ENCODE measurements at regions not wholly inside any gene's neighbourhood (a gene's known extent, or its start where the extent isn't known, plus 50 kb on each side); places are given as distances from the start of the nearest gene placed in this dataset.
"Not testable (repeated sequence)": the region's sequence is repeated elsewhere in the genome, so short reads cannot be mapped to it uniquely, and the experiment has no call there.

DNA sequence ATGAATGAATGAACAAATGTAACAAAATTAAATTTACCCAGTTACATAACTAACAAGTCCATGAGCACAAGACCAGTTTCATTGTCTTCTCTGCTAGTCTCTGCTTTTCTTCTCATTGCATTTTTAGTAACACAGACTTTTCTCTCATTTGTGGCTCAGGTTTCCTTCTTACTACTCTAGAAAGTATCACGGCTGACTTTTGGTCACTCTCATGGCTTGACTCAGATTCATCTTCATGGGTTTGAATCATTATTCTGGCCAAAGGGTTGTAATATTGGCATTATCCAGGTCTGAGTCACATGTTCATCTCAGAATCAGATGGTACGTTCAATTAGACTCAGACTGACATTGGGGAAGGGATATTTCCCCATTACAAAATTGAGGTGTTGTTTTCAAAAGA is 121.5 kb upstream of the SATB1 start:
- DNase-seq (ENCODE audit: low spot score) = no peak

DNA sequence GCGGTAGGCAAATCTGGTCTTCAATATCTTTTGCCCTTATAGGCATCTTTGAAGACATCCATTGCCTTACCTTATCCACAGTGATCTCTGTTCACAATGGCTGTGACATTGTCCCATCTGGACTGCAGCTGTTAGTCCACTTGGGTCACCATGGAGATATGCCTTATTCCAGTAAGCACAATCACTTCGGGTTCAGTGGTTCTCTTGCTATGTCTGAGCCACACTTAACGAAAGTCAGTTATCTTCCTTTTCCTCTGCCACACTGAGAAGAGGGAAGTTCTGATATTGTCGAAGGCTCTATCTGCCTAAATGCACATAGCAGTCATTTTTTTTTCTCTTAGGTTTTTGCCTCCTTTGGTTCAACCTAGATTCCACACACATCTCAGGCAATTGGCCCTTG is 119.0 kb upstream of the SATB1 start:
- no peak for DNase-seq (ENCODE audit: low spot score)

DNA sequence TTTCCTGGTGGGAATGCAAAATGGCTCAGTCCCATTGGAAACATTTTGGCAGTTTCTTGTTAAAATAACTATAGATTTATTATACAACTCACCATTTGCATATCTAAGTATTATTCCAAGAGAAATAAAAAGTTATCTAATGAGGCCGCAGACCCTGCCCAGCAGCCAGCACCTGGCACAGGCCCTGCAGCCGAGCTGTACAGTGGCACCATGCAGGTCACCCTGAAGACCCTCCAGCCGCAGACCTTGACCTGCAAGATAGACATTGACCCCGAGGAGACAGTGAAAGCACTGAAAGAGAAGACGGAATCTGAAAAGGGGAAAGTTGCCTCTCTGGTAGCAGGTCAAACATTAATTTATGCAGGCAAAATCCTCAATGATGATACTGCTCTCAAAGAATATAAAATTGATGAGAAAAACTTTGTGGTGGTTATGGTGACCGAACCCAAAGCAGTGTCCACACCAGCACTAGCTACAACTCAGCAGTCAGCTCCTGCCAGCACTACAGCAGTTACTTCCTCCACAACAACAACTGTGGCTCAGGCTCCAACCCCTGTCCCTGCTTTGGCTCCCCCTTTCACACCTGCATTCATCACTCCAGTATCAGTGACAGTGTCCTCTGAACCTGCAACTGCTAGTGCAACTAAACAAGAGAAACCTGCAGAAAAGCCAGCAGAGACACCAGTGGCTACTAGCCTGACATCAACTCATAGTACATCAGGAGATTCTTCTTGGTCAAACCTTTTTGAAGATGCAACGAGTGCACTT is 113.5 kb upstream of the SATB1 start:
- no peak for DNase-seq (ENCODE audit: low spot score)

DNA sequence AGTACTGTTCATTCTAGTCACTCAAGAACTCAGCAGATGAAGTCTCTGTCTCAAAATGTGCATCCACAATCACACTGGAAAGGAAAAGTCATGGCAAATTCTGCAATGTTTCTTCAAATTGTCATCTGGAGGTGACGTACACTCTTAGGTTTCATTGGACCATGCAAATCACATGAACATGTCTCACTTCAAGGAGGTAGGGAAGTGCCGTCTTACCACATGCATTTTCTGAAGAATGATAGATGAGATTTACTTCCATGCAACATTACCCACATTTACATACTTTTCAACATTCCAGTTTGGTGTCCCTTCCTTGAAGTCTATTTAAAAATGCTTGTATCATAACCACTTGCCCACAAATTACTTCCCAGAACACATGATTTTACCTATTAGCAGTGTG is 107.9 kb upstream of the SATB1 start:
- DNase-seq (ENCODE audit: low spot score) = no peak

DNA sequence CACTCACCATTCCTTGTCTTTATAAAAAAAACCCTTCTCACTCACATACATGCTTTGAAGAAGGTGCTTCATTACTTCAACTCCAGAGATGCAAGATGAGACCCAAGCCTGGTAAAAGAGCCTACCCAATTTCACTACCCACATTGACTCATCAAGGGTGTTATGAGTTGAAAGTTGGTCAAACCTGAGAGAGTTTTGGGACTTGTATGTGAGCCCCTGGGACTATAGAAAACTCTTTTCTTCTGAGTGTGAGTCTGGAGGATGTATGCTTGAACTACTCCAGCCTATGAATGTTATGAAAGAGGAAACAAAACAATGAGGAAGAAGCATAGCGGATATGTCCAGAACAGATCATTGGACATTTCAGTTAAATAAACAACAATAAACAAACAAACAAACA is 106.5 kb upstream of the SATB1 start:
- no peak for DNase-seq (ENCODE audit: low spot score)

DNA sequence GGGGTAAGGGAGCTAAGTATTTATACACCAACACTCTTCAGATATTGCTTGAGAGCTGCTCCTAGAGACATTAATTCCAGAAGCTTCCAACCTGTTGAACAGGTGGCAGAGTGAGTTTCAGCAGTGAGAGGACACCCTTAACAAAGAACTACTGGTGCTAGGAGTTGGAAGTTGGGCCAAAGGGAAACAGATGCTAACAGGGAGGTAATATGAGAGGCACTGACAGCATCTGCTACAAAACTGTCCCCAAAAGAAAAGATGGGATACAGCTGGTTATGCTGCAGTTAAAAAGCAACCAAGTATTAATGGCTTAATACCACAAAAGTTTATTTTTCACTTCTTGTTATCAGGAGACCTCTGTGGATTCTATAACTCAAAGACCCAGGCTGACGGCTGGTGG is 104.5 kb upstream of the SATB1 start:
- DNase-seq (ENCODE audit: low spot score) = no peak

DNA sequence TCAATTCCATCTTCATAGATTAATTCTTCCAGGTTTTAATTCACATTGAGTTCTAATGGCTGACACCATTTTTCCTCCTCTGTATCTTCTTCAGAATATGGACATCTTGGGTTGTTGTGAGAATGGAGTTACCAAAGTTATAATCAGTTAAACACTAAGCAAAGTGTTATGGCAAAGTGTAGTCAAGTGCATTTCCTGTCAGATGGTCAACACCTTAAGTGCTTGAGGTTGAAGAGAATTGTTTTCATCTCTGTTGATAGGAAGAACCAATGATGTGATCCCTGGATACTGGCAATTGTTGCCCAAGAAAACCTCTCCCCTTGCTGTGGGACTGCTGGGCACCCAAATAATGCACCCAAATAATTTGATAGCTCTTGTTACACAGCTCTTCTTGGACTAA is 102.6 kb upstream of the SATB1 start:
- DNase-seq (ENCODE audit: low spot score) = no peak

DNA sequence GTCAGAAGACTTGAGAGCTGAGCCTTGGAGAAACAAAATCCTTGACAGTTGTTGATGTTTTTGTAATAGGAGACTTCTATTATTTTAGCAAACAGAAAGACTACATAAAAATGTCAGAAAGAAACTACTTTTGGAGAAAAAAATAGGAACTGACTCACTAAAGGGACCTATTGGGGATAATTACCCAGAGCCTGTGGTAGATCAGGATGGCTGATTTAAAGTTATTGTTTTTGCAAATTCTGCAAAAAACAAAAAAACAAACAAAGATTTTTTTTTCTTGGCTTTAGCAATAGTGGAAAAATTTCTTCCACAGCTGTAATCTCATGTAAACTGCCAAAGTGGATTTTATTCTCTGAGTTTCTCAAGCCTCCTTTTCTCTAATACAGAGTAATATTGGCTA is 101.5 kb upstream of the SATB1 start:
- no peak for DNase-seq (ENCODE audit: low spot score)

DNA sequence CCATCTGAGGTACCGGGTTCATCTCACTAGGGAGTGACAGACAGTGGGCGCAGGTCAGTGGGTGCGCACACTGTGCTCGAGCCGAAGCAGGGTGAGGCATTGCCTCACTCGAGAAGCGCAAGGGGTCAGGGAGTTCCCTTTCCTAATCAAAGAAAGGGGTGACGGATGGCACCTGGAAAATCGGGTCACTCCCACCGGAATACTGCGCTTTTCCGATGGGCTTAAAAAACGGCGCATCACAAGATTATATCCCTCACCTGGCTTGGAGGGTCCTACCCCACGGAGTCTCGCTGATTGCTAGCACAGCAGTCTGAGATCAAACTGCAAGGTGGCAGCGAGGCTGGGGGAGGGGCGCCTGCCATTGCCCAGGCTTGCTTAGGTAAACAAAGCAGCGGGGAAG is 91.0 kb upstream of the SATB1 start:
- not testable (repeated sequence) for DNase-seq (ENCODE audit: low spot score)

DNA sequence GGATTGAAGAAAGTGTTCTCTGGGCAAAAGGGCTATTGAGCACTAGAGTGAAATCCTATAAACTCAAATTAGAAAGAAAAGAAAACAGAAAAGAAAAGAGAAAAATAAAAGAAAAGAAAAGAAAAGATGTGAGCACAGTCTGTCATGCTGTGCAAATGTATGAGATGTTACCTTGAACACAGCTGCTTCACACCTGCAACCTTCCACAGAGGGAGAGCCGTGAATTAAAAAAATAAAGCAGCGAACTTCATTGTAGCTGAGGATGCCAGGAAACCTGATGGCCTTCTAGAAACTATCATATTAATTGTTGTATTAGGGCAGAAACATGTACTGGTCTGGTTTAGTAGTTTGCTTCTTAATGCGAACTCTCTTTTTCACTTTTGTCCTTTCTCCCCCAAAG is 88.0 kb upstream of the SATB1 start:
- no peak for DNase-seq (ENCODE audit: low spot score)

DNA sequence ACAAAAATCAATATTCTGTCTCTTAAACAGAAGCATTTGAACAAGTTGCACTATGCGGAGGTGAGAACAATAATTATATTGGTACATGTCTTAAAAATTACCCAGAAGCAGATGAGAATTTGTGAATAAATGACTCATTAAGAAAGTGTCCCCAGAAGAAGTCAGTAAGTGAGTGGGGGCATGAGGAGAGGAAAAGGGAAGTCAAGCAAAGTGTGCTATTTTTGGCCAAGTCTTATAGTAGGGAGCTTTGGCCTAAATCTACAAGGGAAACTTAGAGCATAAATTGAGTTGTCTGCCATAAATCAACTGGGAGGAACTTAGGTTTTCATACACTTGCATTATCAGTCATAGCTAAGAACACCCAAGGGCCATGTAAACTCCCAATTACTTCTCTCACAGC is 86.9 kb upstream of the SATB1 start:
- no peak for DNase-seq (ENCODE audit: low spot score)

DNA sequence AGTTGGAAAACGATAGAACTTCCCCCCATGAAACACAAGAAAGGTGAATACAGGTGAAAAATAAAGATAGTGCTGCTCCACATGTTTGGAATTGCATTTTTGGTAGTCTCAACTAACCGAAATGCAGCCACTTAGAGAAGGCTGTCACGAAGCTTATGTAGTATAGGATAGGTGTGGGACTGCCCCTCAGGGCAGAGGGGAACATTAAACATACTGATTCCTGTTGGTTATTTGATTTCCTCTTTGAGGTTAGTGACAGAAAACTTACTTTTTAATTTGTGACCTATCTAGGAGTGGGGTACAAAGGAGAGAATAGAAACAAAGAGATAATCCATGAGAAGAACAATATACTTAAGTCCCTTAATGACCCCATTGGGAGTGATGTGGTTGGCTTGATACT is 85.8 kb upstream of the SATB1 start:
- DNase-seq (ENCODE audit: low spot score) = no peak

DNA sequence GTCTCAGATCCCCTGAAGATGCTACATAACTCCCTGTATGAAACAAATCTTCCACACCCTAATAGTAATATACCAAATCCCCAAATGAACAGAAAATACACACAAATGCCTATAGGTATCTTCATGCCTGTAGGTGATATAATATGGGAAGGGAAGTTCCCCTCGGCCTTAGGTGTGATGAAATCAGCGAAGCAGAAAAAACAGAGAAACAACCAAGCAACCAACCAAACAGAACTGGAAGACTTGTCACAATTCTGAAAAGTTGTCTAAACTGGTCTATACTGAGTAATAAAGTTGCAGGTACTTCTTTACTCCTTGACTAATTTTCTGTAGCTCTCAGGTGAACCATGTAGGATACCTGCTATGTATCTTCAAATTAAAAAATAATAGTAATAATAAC is 82.2 kb upstream of the SATB1 start:
- no peak for DNase-seq (ENCODE audit: low spot score)

DNA sequence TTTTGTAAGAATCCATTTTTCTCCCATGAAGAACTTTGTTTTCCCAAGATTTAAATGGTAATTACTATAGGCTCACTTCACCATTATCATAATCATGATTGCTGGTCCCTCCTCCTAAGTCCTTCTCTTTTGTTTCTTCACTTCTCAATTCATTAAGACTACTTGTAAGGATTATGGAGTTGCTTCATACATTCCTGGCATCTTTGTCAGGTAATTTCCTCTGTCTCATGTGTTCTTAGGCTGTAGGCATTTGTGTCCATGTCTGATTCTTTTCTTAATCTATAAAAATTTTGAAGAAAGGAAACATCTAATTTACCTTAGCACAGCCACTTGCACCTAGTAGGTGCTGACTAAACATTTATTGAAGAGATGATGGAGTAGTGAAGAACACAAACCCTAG is 79.9 kb upstream of the SATB1 start:
- DNase-seq (ENCODE audit: low spot score) = no peak

DNA sequence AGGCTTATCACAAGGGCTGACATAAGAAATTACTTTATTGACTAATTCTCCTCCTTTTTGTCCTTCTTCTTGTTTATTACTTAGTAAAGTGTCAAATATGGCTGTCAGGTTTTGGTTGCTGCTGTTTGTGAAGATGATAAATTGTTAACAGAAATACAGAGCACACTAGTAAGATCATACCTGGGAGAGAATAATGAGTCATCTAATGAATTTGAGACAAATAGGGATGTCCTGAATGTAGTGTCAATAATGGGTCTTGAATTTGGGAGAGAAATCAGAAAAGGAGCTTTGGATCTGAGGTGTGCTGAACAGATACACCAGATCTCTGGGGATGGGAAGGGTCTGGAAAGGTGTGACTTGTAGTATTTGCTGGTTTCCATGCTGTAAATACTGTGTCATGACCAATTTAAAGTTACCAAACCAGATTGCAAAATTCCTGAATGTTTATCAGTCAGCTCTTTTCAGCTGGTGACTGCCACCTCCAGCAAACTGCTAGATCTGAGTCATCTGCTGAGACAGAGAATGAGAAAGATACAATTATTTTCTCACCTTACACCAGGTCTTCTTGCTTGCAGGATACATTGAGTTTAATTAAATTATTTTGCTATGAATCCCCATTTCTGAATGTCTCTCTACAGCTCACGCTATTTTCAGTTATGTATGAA is 76.7 kb upstream of the SATB1 start:
- DNase-seq (ENCODE audit: low spot score) = peak; percentile 2

DNA sequence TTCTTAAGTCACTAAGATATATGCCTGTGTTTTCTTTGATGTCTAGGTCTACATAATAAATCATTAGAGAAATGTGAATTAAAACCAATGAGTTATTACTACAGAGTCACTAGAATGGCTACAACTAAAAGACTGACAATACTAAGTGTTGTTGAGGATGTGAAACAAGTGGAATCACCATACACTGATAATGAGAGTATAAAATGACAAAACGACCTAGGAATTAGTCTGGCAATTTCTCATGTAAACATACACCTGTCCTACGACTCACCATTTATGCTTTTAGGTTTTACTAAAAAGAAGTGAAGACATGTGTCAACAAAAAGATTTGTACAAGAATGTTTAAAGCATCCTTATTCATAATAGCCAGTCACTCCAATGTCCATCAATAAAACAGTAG is 75.2 kb upstream of the SATB1 start:
- DNase-seq (ENCODE audit: low spot score) = no peak

DNA sequence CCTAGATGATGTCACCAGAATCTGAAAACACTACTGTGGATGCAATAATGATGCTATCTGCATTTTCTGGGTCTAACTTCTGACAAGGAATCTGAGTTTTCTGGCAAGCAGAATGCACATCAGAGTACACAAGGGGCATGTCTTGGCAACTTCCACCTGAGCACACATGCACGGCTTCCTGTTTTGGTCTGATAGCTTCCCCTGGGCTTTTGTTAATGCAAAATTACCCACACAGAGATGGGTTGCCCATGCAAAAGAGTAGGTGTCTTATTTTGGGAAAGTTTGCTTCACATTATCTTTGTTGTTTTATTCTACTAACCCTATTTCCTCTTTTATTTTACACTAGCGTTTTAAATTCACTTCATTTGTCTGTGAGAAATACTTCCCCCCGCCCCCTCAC is 74.2 kb upstream of the SATB1 start:
- no peak for DNase-seq (ENCODE audit: low spot score)

DNA sequence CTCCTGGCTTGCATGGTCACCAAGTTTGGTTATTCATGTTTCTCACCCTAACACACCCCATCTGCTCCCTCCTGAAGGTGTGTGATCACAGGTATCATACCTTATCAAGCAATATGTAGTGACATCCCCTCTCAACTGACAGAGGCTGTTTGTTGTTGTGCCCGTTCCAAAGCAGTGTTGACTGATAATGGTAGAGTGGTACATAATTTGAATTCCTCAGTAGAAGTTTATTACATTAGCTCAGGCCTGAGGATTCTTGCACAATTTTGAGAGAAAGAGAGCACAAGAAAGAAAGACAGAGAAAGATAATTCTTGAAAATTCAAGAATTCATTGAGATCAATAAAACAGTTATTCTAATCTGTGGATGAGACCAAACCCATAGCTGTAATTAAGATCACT is 69.1 kb upstream of the SATB1 start:
- DNase-seq (ENCODE audit: low spot score) = no peak

DNA sequence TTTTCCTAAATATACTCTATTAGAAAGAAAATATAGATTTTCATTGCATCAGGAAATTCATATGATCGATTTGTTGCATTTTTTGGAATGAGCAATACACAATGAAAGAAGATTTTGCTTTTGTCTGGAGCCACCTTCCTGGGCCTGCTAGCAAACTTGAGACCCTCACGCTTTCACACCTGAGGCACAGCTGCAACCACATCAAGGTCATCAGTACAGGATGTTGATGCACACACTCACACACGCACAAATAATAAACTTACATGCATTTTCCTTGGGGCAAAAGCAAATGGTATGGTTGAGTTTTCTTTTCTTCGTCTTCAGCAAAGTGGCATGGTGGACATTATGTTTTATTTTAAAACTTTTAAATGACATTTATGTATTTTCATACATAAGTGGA is 64.8 kb upstream of the SATB1 start:
- DNase-seq (ENCODE audit: low spot score) = no peak

DNA sequence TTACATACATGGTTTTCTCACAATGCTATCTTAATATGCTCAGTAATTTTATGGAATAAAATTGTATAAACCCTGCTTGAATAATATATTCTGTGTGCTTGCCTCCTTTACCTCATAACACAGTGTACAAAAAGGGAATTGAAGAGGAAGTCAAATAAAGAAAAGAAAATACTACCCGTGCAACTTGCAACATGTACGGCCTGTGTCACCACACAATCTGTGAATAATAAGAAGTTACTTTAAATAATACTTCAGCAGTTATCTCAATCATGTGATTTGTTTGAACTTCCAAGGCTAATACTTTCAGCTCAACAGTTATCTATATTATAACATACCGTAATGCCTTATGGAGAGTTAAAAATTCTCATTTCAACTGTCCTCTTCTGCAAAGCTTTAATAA is 58.1 kb upstream of the SATB1 start:
- DNase-seq (ENCODE audit: low spot score) = no peak

DNA sequence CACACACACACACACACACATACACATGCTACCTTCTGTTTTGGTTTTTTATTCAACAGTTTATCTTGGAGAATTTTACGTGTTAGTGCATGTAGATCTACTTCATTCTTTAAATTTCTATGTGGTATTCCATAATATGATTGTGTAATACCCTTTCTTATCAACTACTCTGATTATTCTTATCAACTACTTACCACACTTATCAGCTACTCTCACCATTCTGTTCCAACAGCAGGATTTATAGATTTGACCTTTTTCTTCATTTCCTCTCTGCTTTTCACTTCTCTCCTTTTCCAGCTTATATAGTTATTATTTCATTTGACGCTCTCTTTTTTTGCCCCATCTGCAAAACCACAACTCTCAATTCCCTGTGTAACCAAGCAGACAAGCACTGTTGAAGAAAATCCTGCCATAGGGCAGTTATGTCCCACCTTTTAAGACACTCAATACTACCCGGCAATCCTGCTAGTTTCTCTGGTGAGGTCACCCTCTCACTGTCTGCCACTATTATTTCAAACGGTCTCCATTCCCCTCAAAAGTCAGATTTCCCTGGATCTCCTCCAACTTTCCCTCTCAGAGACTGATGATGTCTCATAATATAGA is 56.9 kb upstream of the SATB1 start:
- no peak for DNase-seq (ENCODE audit: low spot score)

DNA sequence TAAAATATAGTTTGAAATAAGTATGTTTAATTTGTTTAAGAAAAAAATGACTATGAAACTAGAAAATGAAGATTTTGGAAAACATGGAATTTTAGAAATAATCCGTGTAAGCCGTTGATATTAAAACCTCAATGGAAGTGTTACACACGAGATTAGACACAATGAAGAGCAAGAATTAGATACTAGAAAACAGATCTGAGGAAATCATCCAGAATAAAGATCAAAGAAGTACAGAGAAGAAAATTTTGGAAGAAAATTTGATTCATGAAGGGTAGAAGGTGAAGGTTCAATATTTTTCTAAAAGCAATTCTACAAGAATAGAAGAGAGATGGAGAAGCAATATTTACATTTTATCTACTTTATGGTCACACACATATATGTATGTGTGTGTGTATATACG is 52.5 kb upstream of the SATB1 start:
- DNase-seq (ENCODE audit: low spot score) = no peak

Measured in H4 (cell line).